ENCODE measurements at regions not wholly inside any gene's neighbourhood (a gene's known extent, or its start where the extent isn't known, plus 50 kb on each side); places are given as distances from the start of the nearest gene placed in this dataset.

DNA sequence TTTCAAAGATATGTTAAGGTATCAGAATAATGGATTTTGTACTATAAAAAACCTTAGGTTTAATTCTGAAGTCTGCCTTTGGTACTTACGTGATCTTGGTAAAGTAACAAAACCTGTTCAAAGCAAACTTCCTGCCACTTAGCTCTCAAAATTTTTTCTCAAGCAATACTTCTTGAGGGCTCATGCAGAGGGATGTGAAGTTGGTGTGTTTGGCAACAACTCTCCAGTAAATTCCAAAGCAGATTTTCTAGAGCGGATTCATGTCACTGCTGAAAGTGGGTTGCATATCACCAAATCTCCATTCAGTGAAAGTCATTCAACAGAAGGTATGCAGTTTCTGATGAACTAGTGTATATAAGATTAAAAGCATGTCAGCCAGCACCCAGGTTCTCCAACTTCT is 856.7 kb downstream of the CDH8 start:
- no peaks in the 10 kb centered on the region for H4K20me1 ChIP-seq (ENCODE audit: insufficient read depth, low read length)
- in situ Hi-C loops (cut with HindIII; ENCODE audit: extremely low pct_ligation_motif_present, low pct_unique_long_range_greater_than_20kb): no loop called here
- no peak overlapping the region for H3K4me3 ChIP-seq (replicated peaks in 1 of 3; ENCODE audit: insufficient read depth in 1 of 3, low read depth in 2 of 3, low read length in 3 of 3)
- no peak overlapping the region for H3K4me2 ChIP-seq (ENCODE audit: low read depth, low read length)
- FAIRE-seq (no peak), ATAC-seq (no peak), DNase-seq (ENCODE audit: low spot score) (no peak)
- ChIA-PET POLR2A (no interaction called here), CTCF (ENCODE audit: low intra/inter-chr PET ratio, low total read pairs) (no interaction called here)
- H3K27ac ChIP-seq (ENCODE audit: extremely low read length, insufficient read depth, low read length): no peak overlapping the region
- no peak overlapping the region for H2AFZ ChIP-seq (ENCODE audit: low read length)
- no peaks in the 10 kb centered on the region for H3K36me3 ChIP-seq (replicated peaks in 1 of 2; ENCODE audit: control insufficient read depth in 1 of 2, insufficient read depth in 2 of 2, low read length in 2 of 2)
- H3K4me1 ChIP-seq (ENCODE audit: insufficient read depth, low read length): no peaks in the 10 kb centered on the region
- intact Hi-C loops (cut with micrococcal nuclease; ENCODE audit: unreplicated experiment): no loop called here
- no peak overlapping the region for H3K9ac ChIP-seq (ENCODE audit: insufficient read depth, low read depth, low read length)
- BruUV-seq (replicated peaks): no TSS peak
- TF ChIP-seq ZNF879 (CRISPR knock-in tag; IDR thresholded peaks at IDR 0.05): no peak
- TF ChIP-seq, protein P1, sequence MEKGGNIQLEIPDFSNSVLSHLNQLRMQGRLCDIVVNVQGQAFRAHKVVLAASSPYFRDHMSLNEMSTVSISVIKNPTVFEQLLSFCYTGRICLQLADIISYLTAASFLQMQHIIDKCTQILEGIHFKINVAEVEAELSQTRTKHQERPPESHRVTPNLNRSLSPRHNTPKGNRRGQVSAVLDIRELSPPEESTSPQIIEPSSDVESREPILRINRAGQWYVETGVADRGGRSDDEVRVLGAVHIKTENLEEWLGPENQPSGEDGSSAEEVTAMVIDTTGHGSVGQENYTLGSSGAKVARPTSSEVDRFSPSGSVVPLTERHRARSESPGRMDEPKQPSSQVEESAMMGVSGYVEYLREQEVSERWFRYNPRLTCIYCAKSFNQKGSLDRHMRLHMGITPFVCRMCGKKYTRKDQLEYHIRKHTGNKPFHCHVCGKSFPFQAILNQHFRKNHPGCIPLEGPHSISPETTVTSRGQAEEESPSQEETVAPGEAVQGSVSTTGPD (CRISPR knock-in tag; IDR thresholded peaks at IDR 0.05): no peak
- TF ChIP-seq ZNF788 (CRISPR knock-in tag; IDR thresholded peaks at IDR 0.05; ENCODE audit: borderline replicate concordance): no peak
- TF ChIP-seq, protein P2, sequence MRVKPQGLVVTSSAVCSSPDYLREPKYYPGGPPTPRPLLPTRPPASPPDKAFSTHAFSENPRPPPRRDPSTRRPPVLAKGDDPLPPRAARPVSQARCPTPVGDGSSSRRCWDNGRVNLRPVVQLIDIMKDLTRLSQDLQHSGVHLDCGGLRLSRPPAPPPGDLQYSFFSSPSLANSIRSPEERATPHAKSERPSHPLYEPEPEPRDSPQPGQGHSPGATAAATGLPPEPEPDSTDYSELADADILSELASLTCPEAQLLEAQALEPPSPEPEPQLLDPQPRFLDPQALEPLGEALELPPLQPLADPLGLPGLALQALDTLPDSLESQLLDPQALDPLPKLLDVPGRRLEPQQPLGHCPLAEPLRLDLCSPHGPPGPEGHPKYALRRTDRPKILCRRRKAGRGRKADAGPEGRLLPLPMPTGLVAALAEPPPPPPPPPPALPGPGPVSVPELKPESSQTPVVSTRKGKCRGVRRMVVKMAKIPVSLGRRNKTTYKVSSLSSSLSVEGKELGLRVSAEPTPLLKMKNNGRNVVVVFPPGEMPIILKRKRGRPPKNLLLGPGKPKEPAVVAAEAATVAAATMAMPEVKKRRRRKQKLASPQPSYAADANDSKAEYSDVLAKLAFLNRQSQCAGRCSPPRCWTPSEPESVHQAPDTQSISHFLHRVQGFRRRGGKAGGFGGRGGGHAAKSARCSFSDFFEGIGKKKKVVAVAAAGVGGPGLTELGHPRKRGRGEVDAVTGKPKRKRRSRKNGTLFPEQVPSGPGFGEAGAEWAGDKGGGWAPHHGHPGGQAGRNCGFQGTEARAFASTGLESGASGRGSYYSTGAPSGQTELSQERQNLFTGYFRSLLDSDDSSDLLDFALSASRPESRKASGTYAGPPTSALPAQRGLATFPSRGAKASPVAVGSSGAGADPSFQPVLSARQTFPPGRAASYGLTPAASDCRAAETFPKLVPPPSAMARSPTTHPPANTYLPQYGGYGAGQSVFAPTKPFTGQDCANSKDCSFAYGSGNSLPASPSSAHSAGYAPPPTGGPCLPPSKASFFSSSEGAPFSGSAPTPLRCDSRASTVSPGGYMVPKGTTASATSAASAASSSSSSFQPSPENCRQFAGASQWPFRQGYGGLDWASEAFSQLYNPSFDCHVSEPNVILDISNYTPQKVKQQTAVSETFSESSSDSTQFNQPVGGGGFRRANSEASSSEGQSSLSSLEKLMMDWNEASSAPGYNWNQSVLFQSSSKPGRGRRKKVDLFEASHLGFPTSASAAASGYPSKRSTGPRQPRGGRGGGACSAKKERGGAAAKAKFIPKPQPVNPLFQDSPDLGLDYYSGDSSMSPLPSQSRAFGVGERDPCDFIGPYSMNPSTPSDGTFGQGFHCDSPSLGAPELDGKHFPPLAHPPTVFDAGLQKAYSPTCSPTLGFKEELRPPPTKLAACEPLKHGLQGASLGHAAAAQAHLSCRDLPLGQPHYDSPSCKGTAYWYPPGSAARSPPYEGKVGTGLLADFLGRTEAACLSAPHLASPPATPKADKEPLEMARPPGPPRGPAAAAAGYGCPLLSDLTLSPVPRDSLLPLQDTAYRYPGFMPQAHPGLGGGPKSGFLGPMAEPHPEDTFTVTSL (CRISPR knock-in tag; IDR thresholded peaks at IDR 0.05; ENCODE audit: borderline replicate concordance): no peak
- TF ChIP-seq JUND (CRISPR knock-in tag; IDR thresholded peaks at IDR 0.05): no peak
- TF ChIP-seq, protein P3, sequence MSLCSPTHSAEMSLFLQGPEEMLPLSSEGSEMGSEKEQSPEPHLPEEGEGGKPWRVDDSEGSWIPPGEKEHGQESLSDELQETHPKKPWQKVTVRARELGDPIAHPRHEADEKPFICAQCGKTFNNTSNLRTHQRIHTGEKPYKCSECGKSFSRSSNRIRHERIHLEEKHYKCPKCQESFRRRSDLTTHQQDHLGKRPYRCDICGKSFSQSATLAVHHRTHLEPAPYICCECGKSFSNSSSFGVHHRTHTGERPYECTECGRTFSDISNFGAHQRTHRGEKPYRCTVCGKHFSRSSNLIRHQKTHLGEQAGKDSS (CRISPR knock-in tag; IDR thresholded peaks at IDR 0.05; ENCODE audit: borderline replicate concordance, low read depth): no peak
- TF ChIP-seq ZNF720 (CRISPR knock-in tag; IDR thresholded peaks at IDR 0.05): no peak
- no peak for TF ChIP-seq NBN (conservative IDR thresholded peaks at IDR 0.05)
- no peak for TF ChIP-seq FOXA1 (IDR thresholded peaks at IDR 0.05)
- no peak for TF ChIP-seq FOXA1 (CRISPR knock-in tag; IDR thresholded peaks at IDR 0.05)
- TF ChIP-seq AGO1 (IDR thresholded peaks at IDR 0.05; ENCODE audit: low read depth, low read length, poor library complexity, severe bottlenecking): no peak
- TF ChIP-seq AKAP8 (CRISPR knock-in tag; IDR thresholded peaks at IDR 0.05): no peak
- no peak for TF ChIP-seq ZNF274 (CRISPR knock-in tag; IDR thresholded peaks at IDR 0.05)
- H3K79me2 ChIP-seq (ENCODE audit: insufficient read depth, low read length): no peaks in the 10 kb centered on the region
- H3K9me3 ChIP-seq (ENCODE audit: low read length): peaks cover 82% of the 10 kb centered on the region
- no peaks in the 10 kb centered on the region for H3K27me3 ChIP-seq (ENCODE audit: control insufficient read depth in 1 of 2, insufficient read depth in 2 of 2, low read length in 2 of 2)
- WGBS (ENCODE audit: low lambda C conversion rate): 35% methylated on average over 2 of the region's 2 CpGs

All from HepG2 (cell line).